Hepatic stellate cell (primary cell): ENCODE measurements at regions not wholly inside any gene's neighbourhood (a gene's known extent, or its start where the extent isn't known, plus 50 kb on each side); places are given as distances from the start of the nearest gene placed in this dataset.
"Not testable (repeated sequence)": the region's sequence is repeated elsewhere in the genome, so short reads cannot be mapped to it uniquely, and the experiment has no call there.

ENCODE experiments used
- DNase-seq: peaks from one replicate; pipeline ENCODE4 v3.0.0; 2011; ENCODE audit warnings: low spot score

DNA sequence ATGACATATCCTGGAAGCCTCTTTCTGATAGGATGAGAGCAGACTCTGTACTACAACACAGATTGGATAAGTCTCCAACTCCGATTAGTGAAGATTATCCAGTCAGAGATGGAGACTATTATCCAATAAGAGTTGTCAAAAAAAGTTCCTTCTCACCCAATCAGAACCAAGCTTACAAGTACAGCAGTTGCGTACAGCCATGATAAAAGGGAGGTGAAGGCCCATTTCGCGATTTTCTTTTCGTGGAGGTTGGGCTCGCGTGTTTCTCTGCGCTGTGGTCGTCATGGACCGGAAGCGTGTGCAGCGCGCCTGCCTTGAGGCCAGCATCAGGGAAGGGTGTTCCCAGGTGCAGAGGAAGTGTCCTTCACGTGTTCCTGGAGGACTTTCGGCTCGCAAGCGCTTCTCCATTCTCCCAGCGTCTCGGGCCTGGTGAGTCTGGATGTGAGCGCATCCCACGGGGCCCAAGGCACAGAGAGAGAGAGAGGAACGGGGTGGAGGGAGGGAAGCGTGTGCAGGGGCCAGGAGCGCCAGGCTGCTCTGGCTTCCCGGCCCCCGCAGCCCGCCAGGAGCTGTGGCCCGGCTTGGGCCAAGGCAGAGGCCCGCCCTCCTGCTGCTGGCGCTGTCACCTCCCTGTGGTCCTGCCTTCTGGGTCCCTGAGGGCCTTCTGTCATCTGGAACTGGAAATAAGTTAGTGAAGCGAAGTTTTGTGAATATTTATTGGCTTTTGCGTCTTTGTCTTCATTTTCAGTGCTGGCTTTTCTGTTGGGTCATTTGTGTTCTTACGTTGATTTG is 53.9 kb downstream of the CDRT15L2 start:
- DNase-seq, result not testable (repeated sequence)

DNA sequence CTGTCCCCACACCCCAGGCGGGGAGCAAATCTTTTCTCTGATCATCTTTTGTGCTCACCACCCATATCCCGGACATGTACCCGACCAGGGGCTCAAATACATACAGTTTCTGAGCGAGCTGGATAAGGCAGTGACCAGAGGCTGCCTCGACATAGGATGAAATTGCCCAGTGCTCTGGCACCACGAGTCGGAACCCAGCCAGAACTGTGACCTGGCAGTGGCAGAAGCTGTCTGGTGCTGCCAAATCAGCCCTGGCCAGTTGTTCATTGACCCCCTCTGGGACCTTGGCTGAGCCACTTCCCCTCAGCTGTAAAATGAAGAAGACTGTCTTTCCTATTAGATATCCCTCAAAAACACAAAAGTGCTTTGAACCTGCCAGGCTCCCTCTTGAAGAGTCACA is 60.6 kb downstream of the CDRT15L2 start:
- not testable (repeated sequence) for DNase-seq

- DNase-seq, result not testable (repeated sequence)
These were observed 67.2 kb downstream of the CDRT15L2 start for GRCh38 chr17:20646661-20647272.

DNA sequence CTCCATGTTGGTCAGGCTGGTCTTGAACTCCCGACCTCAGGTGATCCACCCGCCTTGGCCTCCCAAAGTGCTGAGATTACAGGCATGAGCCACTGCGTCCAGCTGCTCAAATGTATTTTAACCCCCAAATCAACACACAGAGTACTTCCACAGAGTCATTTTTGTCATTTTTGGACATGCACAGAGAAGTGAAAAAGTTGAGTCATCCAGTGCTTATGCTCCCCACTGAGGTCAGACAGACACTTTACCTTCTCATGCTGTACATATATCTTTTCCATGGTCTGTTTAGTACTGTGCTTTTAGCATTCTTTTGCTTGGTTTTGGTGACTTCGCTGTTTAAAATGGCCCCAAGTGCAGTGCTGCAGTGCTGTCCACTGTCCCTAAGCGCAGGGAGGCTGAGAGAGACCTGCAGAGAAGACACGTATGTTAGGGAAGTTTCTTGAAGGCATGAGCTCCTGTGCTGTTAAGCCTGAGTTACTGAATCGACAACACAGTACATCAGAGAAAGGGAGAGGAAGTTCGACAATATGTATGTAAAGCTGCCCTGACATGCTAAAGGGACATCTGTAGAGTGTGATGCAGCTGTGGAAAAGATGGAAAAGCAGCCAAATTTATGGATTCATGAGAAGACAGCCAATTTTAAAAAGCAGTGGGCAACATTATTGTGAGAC is 69.7 kb downstream of the CDRT15L2 start:
- not testable (repeated sequence) for DNase-seq

DNA sequence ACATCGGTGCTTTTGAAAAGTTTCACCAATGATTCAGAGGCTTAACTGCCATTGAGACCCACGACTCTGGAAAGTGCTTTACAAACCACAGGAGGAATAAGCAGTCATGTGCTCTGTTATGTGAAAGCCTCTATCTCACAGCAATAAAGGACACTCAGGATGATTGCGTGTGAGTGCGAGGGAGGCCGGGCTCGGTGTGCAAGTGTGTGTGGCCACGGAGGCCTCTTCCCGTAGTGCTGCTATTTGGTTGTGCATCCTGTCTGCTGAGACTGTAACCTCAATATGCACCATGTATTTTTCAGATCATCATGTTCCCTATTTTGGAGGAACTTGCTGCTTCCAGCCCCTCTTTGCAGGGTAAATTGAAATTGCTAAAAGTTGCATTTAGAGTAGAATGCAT is 71.5 kb downstream of the CDRT15L2 start:
- not testable (repeated sequence) for DNase-seq

- DNase-seq, result not testable (repeated sequence)
These were observed 72.2 kb downstream of the CDRT15L2 start for GRCh38 chr17:20651736-20652135.

DNA sequence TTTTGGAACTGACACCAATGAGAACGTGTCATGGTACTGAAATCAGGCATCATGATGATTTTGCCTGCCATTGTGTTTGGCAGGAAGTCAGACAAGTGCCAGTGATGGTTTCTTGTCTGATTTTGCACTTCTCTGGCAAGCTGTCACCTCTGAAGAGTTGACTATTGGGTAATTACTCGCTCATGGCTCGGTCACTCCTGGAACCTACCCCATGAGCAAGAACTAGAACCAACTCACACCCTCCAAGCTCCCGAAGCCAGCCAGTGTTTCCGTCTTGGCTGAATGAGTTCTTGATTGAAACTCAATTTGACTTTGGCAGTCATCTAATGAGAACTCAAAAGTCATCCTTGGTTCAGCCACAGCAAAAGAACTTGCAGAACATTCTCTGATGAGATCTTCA is 73.9 kb downstream of the CDRT15L2 start:
- DNase-seq, result not testable (repeated sequence)

- DNase-seq, result not testable (repeated sequence)
These were observed 74.6 kb downstream of the CDRT15L2 start for GRCh38 chr17:20654114-20654513.

DNA sequence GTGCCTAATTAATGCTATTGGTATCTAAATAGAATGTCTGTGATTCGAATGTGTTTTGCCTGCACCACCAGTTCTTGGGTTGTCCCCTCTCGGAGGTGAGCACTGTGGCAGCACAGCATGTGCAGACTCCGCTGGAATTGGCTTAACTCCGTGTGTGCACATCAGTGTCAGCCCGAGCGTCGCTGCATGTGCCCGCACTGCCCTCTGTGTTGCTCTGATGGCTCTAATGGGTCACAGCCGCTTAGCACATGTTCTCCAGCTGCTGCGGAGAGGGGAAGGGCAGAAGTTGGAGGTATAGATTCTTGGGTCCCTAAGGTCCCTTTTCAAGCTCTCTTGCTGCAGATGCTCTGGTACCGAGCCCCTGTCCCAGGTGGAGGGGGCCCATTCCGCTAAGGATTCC is 75.1 kb downstream of the CDRT15L2 start:
- DNase-seq, result not testable (repeated sequence)

DNA sequence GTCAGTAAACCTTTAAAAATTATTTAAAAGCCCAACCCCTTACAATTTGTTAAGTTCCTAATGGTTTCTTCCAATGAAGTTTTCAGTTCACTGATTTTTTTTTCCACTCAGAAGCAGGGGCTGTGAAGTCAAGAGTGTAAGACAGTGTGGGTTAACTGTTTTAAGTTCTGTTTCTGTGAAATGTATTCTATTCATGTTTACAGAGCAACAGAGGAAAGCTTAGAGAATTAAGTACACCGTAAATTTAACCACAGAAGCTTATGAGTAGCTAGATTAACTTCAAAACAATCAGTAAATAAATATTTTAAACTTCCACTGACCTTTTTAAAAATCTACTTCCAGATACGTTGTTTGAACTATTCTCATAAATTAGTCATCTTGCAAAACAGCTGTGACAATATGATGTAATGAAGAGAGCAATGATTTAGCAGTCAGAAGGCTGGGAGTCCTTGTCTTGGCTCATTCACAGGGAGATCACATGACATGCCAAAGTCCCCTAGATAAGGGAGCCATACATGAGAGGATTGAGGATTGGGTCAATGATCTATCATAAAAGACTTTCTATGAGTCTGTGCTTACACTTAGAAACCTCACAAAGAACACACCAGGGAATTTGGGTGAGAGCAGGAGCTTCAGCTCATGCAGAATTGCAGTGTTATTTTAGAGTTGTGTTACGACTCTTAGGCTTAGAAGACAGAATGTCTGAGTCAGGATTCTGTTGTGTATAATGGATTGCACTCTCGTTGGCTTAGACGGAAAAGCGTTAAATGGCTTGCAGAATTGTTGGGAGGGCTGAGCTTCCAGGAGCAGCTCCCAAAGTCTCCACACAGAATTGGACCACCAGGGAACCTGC is 85.8 kb downstream of the CDRT15L2 start:
- not testable (repeated sequence) for DNase-seq

DNA sequence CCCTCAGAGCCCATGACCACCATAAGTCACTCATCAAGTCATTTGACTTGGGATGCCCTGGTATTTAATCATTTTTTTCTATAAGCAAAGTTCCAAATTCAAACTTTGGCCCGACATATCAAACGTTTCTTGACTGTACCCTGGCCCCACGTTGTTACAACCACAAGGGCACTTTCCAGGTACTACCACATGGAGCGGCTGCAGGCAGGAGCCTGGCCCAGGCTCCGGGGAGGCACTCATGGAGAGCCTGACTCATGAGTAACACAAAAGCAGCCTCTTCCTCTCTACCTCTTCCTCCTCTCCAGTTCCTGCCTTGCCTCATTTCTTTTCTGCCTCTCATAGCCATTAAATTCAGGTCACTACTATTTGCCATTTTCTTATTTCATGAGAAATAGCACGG is 87.2 kb downstream of the CDRT15L2 start:
- DNase-seq, result not testable (repeated sequence)

DNA sequence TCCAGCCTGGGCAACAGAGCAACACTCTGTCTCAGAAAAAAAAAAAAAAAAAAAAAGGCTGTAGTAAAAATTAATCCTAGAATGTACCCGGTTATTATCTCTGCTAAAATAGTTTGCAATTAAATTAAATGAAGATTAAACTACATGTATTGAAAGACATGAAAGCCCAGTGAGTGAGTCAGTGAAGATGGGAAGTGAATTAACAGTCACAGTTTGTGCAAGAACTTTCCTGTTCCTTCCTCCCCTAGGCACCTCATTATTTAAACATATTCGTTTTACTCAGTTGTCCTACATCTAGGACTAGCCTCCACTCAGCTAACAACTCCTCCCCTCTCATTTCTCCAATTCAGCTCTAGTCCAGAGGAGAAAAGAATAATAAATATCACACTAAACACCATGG is 88.2 kb downstream of the CDRT15L2 start:
- DNase-seq, result not testable (repeated sequence)

DNA sequence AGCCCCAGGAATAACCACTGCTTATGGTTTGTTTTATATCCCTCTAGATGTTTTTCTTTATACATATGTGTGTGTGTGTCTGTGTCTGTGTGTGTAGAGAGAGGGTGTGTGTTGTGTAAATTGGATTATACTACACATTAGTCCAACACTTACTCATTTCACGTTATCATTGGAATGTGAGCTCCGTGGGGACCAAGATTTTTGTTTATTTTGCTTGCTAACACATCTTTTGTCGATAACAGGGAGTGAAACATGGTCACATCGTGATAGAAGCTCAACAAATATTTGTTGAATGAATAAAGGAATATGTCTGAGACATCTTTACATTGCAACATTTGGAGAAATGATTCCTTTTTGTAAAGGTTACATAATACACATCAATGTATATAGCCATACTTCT is 88.8 kb downstream of the CDRT15L2 start:
- not testable (repeated sequence) for DNase-seq

GRCh38 chr17:20668868-20669267 is 89.3 kb downstream of the CDRT15L2 start:
- not testable (repeated sequence) for DNase-seq

GRCh38 chr17:20670506-20670905 is 91.0 kb downstream of the CDRT15L2 start:
- not testable (repeated sequence) for DNase-seq

DNA sequence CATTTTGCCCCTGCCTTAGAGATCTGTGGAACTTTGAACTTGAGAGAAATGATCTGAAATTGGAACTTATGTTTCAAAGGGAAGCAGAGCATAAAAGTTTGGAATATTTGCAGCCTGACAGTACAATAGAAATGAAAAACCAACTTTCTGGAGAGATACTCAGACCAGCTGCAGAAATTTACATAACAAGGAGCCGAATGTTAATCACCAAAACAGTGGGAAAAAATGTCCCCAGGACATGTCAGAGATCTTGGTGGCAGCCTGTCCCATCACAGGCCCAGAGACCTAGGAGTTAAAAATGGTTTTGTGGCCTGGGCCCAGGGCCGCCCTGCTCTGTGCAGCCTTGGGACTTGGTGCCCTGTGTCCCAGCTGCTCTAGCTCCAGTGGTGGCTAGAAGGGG is 94.8 kb downstream of the CDRT15L2 start:
- DNase-seq, result not testable (repeated sequence)

- not testable (repeated sequence) for DNase-seq
These were observed 96.2 kb downstream of the CDRT15L2 start for GRCh38 chr17:20675707-20676106.

GRCh38 chr17:20676656-20677055 is 97.1 kb downstream of the CDRT15L2 start:
- DNase-seq, result not testable (repeated sequence)

DNA sequence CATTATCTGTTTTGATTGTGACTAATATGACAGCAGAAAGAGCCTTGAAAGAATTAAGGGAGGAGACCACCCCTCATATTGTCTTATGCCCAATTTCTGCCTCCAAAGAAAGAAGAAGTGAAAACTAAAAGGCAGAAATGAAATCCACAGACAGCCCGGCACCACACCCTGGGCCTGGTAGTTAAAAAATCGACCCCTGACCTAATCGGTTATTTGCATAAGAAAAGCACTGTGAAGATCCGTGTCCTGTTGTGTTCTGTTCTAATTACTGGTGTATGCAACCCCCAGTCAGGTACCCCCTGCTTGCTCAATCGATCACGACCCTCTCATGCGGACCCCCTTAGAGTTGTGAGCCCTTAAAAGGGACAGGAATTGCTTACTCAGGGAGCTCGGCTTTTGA is 97.9 kb downstream of the CDRT15L2 start:
- DNase-seq, result not testable (repeated sequence)

DNA sequence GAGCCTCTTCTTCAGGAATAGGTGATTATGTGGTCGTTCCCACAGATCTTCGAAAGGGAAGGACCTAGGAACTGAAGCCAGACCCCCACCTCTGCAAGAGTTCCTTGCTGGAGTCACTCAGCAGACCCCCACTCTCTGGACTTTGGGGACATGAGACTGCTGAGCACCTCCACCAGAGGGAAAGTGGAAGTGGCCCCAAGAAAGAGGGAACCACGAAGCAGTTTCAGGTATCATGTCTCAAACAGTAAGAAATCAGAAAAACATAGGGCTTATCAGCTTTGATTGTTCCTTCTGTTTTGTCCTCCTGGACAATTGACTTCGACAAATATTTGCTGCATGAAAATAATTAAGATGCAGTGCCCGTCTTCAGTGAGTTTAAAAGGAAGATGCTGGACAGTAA is 98.9 kb downstream of the CDRT15L2 start:
- DNase-seq, result not testable (repeated sequence)

- not testable (repeated sequence) for DNase-seq
These were observed 102.5 kb downstream of the CDRT15L2 start for GRCh38 chr17:20681746-20682722.
